ENCODE measurements at regions not wholly inside any gene's neighbourhood (a gene's known extent, or its start where the extent isn't known, plus 50 kb on each side); places are given as distances from the start of the nearest gene placed in this dataset.

DNA sequence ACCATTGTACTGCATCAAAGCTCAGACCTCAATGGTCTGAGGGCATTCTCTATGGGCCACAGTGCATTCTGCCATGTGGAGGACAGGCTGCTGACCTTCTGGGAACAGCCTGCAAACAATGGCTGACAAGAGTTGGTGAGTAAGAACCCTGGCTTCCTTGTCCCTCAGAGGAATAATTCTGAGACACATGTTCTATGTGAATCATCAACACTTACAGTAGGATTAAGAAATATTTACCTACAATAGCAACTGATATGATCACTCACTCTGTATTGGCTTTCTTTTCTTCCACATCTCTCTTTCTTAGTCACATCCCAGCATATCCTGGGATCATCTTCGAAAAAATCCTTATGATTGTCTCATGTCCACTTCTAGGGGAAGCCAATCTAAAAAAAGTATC lies 306.5 kb upstream of the ITGA1 start:
- no peak overlapping the region for H3K18ac ChIP-seq (ENCODE audit: extremely low read depth, low read length)
- TF ChIP-seq TAF1 (IDR thresholded peaks at IDR 0.05; ENCODE audit: low read depth, low read length): no peak
- TF ChIP-seq KDM4A (IDR thresholded peaks at IDR 0.05; ENCODE audit: low read depth, low read length, severe bottlenecking): no peak
- TF ChIP-seq EP300 (IDR thresholded peaks at IDR 0.05; ENCODE audit: borderline replicate concordance in 1 of 2, low read depth in 2 of 2, low read length in 2 of 2): no peak
- TF ChIP-seq, protein P1, sequence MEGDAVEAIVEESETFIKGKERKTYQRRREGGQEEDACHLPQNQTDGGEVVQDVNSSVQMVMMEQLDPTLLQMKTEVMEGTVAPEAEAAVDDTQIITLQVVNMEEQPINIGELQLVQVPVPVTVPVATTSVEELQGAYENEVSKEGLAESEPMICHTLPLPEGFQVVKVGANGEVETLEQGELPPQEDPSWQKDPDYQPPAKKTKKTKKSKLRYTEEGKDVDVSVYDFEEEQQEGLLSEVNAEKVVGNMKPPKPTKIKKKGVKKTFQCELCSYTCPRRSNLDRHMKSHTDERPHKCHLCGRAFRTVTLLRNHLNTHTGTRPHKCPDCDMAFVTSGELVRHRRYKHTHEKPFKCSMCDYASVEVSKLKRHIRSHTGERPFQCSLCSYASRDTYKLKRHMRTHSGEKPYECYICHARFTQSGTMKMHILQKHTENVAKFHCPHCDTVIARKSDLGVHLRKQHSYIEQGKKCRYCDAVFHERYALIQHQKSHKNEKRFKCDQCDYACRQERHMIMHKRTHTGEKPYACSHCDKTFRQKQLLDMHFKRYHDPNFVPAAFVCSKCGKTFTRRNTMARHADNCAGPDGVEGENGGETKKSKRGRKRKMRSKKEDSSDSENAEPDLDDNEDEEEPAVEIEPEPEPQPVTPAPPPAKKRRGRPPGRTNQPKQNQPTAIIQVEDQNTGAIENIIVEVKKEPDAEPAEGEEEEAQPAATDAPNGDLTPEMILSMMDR (IDR thresholded peaks at IDR 0.05; ENCODE audit: control extremely low read depth in 1 of 3, insufficient read depth in 1 of 3, low read depth in 1 of 3, low read length in 3 of 3): no peak
- no peak for TF ChIP-seq CTBP2 (IDR thresholded peaks at IDR 0.05; ENCODE audit: borderline replicate concordance, insufficient read depth, insufficient read length, low read length)

More for the DNA sequence above, 306.5 kb upstream of the ITGA1 start:
- H2BK15ac ChIP-seq (ENCODE audit: low read length): no peak overlapping the region
- POLR2A ChIA-PET (ENCODE audit: partially characterized antibody): no interaction called here
- H3K14ac ChIP-seq (ENCODE audit: insufficient read length): no peak overlapping the region
- no peaks in the 10 kb centered on the region for H3K27me3 ChIP-seq (replicated peaks in 1 of 4; ENCODE audit: control insufficient read depth in 3 of 4, extremely low read depth in 1 of 4, insufficient read depth in 3 of 4, low read length in 3 of 4)
- CTCF ChIA-PET (ENCODE audit: partially characterized antibody): no interaction called here
- H3K4me2 ChIP-seq (ENCODE audit: insufficient read depth in 1 of 2, low read depth in 2 of 2, low read length in 2 of 2): no peak overlapping the region
- H3K36me3 ChIP-seq (ENCODE audit: control insufficient read depth in 2 of 4, insufficient read depth in 4 of 4, low read length in 3 of 4): no peaks in the 10 kb centered on the region
- H3K79me1 ChIP-seq (ENCODE audit: low read depth, low read length): no peaks in the 10 kb centered on the region
- no peaks in the 10 kb centered on the region for H4K20me1 ChIP-seq (replicated peaks in 1 of 2; ENCODE audit: control insufficient read depth in 1 of 2, insufficient read depth in 2 of 2, low read length in 2 of 2)
- WGBS, 2 experiments (ENCODE audit: extremely low coverage in 1 of 2, insufficient coverage in 1 of 2, insufficient read length in 1 of 2, insufficient replicate concordance in 2 of 2, low coverage in 1 of 2, low lambda C conversion rate in 2 of 2, missing lambda C conversion rate in 1 of 2): 100% methylated on average over 1 of the region's 1 CpG; no CpG with 5 or more reads in 1 of the 2 experiments
- H3K4me3 ChIP-seq (ENCODE audit: extremely low read depth in 1 of 4, insufficient read depth in 2 of 4, low read depth in 3 of 4, low read length in 4 of 4): no peak overlapping the region
- H2BK12ac ChIP-seq (ENCODE audit: low read depth, low read length): no peak overlapping the region
- DNase-seq (ENCODE audit: low read depth in 1 of 2, low spot score in 2 of 2) (no peak), FAIRE-seq (no peak)
- H2BK20ac ChIP-seq (ENCODE audit: low read length): no peak overlapping the region
- 0 out of 7 replicates have a peak, but pooled peaks cover 0 to 4% (median under 1%) of the 10 kb centered on the region in 4 experiments for H3K4me1 ChIP-seq (replicated peaks in 1 of 4; ENCODE audit: control insufficient read depth in 3 of 4, insufficient read depth in 4 of 4, low read length in 3 of 4)
- no peak overlapping the region for H2BK5ac ChIP-seq (ENCODE audit: low read depth, low read length)
- no peak overlapping the region for H2AK5ac ChIP-seq (ENCODE audit: low read depth, low read length)
- no peaks in the 10 kb centered on the region for H3K79me2 ChIP-seq (ENCODE audit: control insufficient read depth in 1 of 2, insufficient read depth in 2 of 2, low read length in 2 of 2)
- no peak overlapping the region for H3K27ac ChIP-seq (ENCODE audit: low read depth, low read length)
- H4K91ac ChIP-seq (replicated peaks; ENCODE audit: insufficient read length, low read length): no peak overlapping the region
- no peak overlapping the region for H3K9ac ChIP-seq (replicated peaks in 1 of 4; ENCODE audit: extremely low read depth in 1 of 4, low read depth in 3 of 4, low read length in 3 of 4)
- H4K5ac ChIP-seq (ENCODE audit: insufficient read length, low read depth, low read length): no peak overlapping the region
- H3K9me3 ChIP-seq (ENCODE audit: insufficient read depth in 2 of 2, low read depth in 1 of 2, low read length in 1 of 2): no peaks in the 10 kb centered on the region
- H4K8ac ChIP-seq (ENCODE audit: extremely low read depth, insufficient read depth, low read length): no peak overlapping the region
- no peaks in the 10 kb centered on the region for H3K23me2 ChIP-seq (ENCODE audit: low read depth, low read length)
- no peak overlapping the region for H3K23ac ChIP-seq (ENCODE audit: insufficient read length)
- H2BK120ac ChIP-seq (replicated peaks; ENCODE audit: low read depth, low read length): no peak overlapping the region
- H3K4ac ChIP-seq (replicated peaks; ENCODE audit: insufficient read length, low read depth, low read length): no peak overlapping the region
- H2AFZ ChIP-seq (ENCODE audit: low read length): no peak overlapping the region
- no peak overlapping the region for H3K56ac ChIP-seq (replicated peaks; ENCODE audit: insufficient read length, low read depth, low read length)

Data from H1 (cell line).